Panc1 (cell line): ENCODE measurements at regions not wholly inside any gene's neighbourhood (a gene's known extent, or its start where the extent isn't known, plus 50 kb on each side); places are given as distances from the start of the nearest gene placed in this dataset.

Source experiments
- CTCF ChIP-seq: fragments of 450-650 bp; IDR thresholded peaks from 2 replicates; pipeline ENCODE4 v1.5.1; 2017; ENCODE audit warnings: mild to moderate bottlenecking
- POLR2AphosphoS5 ChIP-seq: IDR thresholded peaks from 2 replicates; pipeline ENCODE4 v1.6.1; 2012; ENCODE audit warnings: mild to moderate bottlenecking, low read depth, low read length, moderate library complexity
- SIN3A ChIP-seq: IDR thresholded peaks from 2 replicates; pipeline ENCODE4 v1.6.1; 2012; ENCODE audit warnings: low read depth, mild to moderate bottlenecking, low read length, moderate library complexity, borderline replicate concordance; ENCODE audit not compliant: insufficient read depth
- TF ChIP-seq, protein P1 (sequence below), 2 experiments: IDR thresholded peaks; 2 replicates each; pipeline ENCODE4 v1.6.1; 2011 to 2012; ENCODE audit warnings: low read depth in 2 of 2, control low read depth in 1 of 2, low read length in 1 of 2, mild to moderate bottlenecking in 1 of 2, moderate library complexity in 1 of 2; ENCODE audit not compliant: insufficient read depth in 1 of 2

- no peak for TF ChIP-seq CTCF
- no peak for TF ChIP-seq POLR2AphosphoS5
- no peak for TF ChIP-seq SIN3A
- TF ChIP-seq, protein P1, sequence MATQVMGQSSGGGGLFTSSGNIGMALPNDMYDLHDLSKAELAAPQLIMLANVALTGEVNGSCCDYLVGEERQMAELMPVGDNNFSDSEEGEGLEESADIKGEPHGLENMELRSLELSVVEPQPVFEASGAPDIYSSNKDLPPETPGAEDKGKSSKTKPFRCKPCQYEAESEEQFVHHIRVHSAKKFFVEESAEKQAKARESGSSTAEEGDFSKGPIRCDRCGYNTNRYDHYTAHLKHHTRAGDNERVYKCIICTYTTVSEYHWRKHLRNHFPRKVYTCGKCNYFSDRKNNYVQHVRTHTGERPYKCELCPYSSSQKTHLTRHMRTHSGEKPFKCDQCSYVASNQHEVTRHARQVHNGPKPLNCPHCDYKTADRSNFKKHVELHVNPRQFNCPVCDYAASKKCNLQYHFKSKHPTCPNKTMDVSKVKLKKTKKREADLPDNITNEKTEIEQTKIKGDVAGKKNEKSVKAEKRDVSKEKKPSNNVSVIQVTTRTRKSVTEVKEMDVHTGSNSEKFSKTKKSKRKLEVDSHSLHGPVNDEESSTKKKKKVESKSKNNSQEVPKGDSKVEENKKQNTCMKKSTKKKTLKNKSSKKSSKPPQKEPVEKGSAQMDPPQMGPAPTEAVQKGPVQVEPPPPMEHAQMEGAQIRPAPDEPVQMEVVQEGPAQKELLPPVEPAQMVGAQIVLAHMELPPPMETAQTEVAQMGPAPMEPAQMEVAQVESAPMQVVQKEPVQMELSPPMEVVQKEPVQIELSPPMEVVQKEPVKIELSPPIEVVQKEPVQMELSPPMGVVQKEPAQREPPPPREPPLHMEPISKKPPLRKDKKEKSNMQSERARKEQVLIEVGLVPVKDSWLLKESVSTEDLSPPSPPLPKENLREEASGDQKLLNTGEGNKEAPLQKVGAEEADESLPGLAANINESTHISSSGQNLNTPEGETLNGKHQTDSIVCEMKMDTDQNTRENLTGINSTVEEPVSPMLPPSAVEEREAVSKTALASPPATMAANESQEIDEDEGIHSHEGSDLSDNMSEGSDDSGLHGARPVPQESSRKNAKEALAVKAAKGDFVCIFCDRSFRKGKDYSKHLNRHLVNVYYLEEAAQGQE (IDR thresholded peaks at IDR 0.05; ENCODE audit: insufficient read depth in 1 of 2, low read depth in 2 of 2, low read length in 1 of 2) = no peak
Observed at GRCh38 chr5:68134033-68134668, 81.4 kb upstream of the PIK3R1 start.
